ENCODE measurements at regions not wholly inside any gene's neighbourhood (a gene's known extent, or its start where the extent isn't known, plus 50 kb on each side); places are given as distances from the start of the nearest gene placed in this dataset.

DNA sequence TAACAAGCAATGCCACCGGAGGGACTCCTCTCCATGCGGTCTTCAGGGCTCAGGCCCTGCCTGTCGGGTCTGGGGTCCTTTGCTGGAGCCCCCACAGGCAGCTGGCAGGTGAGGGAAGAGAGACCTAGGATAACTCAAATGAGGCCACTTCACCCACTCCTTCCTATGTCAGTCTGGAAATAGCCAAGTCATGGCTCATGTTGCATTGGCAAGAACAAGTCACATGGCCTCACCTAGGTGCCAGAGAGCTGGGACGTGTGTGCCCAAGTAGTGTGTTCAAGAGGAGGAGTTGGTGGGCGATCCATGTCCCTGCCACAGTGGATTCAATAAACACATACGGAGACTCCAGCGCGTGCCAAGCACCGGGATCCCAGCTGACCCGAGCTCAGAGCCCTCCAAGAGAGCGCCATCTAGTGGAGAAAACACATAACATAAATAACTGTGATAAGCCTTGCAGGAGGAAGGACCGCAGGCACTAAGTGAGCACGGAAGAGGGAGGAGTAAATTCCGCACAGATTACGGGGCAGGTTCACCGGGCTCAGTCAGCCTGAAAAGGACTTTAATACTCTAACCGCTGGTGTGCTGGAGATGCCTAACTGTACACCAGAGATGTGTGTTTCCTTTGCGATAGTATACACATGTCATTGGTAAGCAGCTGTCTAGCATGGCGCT is 580.8 kb downstream of the CCDC171 start:
- DNase-seq, result peak; percentile 32

DNA sequence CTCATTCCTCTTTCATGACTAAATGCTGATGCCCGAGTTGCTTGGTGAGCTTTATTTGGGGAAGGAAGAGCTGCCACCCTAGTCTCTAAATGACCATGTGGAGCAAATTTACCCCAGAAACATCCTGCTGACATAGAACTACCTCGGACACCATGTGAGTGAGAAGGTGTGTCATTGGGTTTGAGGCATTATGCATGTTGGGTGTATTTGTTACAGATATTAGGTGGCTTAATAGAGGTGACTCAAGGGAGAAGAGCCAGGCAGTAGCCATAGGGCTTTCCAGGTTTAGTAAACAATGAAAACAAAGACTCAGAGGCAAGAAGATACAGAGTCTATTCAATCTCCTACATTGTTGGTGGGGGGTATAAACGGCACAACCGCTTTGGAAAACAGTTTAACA is 581.5 kb downstream of the CCDC171 start:
- no peak for DNase-seq

DNA sequence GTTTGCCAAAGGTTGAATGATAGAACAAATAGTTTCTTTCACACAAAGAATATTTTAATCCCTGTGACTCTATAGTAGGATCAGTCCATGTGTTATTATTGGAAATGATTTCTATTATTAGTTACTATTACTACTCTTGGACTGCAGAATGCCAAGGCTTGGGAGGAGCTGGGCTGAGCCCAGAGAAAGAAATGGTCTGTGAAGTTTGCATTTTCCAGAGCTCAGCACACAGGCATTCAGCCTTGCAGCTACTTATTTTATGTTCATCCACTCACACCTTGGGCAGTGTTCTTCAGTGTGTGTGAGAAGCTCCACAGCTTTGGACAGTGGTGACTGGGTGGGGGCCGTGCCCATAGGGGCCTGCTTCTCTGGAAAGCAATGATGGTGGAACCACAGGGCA is 583.1 kb downstream of the CCDC171 start:
- no peak for DNase-seq

DNA sequence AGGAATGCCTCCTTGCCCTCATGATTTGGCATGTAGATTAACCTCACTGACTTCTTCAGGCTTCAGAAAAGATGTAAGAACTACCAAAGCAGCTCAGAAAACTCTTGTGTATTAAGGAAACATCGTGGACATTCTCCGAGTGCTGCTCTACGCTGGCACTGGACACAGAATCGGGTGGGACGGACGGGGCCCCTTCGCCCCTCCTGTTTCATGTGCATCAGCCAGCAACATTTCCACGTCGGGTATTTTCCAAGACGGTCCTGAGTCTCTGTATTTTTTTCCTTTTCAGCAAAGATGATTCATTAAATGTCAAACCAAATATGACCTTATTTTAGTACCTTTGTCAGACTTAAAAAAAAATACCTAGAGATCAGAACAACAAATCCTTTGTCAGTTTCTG is 583.6 kb downstream of the CCDC171 start:
- DNase-seq, result no peak

DNA sequence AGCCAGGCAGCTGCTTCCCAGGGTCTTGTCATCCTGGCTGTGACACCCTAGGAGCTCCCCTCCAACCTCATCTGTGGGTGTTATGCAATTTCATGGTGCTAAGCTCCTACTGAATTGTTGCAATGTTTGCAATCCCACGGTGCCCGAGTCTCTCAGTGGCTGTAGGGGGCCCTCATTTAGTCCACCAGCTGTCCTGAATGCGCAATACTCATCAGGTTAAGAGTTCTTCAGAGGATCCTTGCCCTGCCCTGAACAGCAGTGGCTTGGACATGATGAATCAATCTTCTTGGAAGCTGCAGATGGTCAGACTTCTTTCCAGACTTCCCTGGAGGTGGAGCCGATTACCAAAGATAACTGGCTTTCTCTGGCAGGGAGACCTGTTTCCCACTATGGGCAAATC is 584.1 kb downstream of the CCDC171 start:
- no peak for DNase-seq

DNA sequence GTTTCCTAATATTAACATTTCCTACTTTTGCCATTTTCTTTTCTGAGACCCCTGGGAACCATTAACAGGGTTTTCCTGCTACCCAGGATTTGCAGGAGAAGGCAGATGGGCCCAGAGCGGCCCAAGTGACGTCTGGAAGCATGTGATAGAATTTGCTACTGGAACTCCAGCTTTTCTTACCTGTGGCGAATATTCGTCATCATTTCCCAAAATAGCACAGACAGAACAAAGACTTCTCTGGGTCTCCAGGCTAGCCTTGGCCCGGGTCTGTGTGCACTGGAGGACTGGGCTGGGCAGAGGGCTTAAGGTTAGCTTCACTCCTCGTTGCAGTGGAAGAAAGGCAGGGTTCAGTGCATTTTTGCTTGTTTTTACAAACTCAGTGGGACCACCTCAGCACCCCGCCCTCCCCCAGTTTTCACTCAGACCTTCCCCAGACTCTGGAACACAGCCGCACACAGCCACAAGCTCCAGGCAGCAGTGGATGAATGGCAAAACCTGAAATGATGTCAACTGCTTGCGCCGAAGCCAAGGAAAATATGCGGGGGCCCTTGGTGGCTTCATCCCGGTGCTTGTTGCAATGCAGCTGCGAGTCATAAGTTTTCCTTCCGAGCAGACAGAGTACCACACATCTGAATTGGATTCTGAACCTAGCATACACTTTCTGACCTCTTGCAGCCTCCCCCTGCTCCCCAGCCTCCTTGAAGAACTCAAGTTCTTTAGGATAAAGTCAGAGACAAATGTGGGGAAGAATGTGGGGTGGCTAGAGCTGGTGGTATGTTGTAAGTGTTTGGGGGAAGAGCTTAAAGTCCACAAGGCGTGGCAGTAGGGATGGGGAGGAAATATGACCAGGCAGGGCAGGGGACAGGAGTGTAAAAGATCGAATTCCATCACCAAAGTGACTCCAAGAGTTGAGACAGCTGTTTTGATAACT is 586.0 kb downstream of the CCDC171 start:
- DNase-seq, result no peak

DNA sequence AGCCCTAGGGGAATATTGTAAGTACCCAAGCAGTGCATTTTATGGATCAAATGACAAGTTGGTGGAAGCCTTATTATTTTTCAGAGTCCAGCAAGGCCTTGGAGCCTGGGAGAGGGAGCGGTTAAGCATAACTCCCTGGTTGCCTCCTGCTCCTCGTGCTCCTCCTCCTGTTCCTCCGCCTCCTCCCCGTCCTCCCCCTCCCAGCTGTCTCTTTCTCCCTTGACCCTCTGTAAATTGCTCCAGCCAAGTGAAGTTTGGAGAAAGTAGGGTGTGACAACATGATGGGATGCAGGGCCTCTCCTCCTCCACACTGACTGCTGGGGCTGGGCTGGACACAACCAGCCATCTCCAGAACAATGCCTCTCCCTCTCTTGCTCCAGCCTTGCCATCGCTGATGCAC is 586.9 kb downstream of the CCDC171 start:
- no peak for DNase-seq

DNA sequence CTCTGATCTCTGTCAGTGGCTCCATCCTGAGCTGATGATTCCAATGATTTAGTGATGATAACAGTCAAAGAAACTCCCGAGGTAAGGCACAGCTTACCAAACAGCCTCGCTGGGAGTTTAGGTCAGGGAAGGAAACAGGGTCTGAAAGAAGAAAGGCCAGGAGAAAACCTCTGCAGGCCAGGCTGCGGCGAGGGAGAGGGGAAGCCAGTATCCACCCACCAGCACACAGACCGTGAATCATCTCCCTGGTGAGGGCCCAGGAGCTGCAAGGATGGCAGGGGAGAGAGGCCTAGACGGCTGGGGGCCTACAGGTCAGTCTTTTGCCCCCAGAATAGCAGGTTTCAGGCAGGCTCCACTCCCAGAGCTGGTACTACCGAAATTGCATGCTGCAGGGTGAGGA is 590.5 kb downstream of the CCDC171 start:
- no peak for DNase-seq

DNA sequence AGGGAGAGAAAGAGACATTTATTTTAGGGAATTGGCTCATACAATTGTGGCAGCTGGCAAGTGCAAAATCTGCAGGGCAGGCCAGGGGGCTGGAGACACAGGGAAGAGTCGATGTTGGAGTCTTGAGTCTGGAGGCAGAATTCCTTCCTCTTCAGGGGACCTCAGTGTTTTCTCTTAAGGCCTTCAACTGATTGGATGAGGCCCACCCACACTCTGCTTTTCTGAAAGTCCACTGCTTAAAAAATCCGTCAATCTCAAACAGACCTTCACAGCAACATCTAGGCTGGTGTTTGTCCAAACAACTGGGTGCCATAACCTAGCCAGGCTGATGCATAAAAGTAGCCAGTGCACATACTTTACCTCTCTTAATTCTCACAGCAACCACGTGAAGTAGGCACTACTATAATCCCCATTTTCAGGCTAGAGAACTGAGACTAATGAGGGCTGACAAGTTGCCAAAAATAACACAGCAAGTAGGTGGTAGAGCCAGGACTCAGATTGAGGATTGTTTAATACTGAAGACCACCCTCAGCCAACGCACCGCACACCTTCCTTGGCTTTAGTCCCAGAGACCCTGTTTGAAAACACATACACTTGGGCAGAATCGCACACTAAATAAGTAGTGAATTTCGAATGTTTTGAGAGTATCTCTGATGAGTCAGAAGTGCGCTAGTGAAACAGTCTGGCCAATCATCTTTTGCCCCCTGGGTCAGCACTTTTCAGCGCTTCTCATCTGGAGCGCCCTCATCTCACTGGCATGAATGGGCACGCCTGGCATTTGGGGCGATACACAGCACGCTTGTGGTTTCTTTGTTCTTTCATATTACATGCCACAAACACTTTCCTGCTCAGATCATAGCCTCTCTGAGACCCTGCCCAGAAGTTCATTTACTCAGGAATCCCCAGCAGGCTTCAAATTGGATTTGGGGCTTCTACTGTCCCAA is 591.4 kb downstream of the CCDC171 start:
- DNase-seq, result no peak

DNA sequence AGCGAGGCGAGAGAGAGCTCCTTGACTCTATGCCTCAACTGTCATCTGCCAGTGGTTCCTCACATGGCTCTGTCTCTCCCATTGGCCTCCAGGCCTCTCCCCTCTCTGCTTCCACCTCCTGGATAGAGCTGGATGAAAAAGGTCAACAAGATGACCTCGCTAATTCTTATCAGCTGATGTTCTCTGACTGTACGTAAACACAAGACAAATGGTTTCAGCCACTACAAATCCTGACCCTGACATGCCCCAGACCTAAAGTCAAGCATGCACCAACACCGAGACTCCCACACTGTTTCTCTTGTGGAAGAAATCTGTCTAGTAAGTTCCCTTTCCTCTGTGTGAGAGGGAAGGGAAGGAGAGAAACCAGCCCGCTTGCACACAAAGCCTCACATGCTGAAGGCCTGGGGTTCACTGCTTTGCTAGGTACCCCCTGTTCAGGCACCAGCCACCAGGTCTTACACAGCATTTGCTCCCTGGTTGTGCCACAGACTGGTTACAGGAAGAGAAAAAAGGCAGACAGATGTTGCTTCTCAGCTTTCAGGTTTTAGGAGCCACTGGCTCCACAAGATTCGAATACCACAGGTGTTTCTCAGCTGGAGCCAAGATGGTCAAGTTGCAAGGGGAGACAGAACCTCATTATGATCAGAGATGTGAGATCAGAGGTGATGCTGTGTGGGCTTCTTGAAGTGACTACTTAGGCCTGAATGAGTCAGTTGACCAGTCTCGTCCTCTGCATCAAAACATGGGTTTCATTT is 592.5 kb downstream of the CCDC171 start:
- DNase-seq, result no peak

DNA sequence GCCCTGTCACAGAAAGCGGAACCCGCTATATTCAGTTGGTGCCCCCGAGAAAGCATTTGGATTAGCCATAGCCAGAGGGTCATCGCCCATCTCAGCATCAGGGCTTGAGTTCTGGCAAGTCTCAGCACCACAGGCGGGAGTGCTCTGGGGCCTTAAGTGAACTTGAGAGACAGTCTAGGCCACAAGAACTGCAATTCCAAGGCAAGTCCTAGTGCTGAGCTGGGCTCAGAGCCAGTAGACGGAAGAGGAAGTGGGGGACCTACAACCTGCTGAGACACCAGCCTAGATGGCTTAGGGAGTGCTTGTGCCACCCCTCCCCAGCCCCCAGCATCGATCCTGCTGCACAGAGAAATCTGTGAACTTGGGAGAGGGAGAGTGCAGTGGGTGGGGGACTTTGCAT is 594.9 kb downstream of the CCDC171 start:
- DNase-seq, result no peak

DNA sequence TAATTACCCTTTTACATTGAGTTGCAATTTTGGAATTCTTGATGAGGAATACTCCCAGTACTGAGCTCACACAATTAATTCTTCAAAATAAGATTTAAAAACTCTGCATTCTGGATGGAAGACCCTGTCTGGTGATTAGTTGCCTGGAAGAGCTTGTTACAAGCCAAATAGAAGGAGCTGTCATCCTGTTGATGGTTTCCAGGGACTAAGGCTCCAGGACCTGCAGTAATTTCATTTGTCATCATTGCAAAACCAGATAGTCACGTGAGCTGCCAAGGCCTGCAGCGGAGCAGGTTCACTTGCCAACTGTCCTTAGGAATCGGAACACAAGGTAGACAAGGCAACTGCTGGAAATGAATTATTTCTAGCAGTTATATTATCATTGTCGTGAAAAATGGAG is 597.7 kb downstream of the CCDC171 start:
- DNase-seq, result no peak

DNA sequence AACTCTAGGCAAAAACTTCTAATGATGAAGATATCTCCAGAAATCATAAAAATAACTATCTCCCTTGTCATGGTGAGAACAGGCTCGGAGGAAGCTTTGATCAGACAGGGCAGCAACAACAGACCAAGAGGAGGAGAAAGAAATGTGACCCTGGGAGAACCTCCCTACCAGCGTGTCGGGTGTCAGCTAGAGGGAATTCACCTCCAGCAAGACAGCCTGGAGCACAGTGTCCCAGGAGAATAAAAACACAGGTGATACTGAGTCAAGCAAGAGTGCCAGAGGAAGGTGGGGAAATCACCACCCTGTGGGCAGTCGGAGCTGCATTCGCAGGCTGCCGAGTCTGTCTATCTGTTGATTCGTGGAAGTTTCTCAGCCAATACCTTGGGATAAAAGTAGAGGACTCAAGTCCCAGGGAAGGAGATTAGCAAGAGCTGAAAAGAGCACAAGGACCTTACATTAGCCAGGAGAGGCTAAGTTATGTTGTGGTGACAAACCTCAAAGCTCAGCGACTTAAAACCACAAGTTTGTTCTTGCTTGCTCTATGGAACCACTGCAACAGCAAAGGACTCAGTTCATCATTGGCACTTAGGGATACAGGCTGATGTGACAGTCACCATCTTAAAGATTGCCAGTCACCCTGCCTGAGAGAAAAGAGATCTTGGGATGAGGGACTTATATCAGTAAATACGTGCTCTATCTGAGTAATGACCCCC is 598.3 kb downstream of the CCDC171 start:
- DNase-seq, result no peak

DNA sequence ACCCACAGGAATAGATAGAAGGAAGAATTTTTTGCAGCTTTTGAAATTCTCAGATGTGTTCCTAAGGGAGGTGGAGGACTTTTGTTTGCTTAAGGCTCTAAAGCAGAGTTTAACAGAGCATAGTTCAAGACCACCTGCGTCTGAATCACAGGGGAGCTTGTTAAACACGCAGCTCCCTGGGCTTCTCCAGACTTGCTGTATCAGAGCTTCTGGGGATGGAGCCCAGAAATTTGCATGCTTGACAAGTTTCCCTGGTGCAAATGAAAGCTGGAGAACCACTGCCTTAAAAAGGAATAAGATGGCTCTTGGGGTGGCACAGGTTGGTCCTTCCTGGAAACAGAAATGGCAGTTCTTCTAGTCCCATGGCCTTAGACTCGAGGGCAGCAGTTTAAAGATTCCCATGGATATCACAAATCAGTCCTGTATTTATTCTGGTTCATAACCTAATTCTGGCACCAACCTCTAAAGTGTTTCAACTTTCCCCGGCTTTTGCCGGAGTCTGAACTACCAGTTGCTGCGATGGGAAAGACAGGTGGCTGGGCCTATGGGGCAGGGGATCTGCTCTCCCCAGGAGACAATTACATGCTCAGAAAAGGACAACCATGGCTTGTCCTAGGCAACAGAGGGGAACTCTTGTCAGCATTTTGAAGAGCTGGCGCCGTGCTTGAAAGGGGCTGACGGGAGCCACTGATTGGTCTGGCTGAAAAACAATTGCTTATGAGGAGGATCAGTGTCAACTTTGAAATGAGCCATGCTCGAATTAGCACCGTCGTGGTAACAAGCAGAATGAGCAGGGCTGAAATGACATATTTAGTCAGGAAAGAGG is 599.6 kb downstream of the CCDC171 start:
- peak; percentile 35 for DNase-seq

DNA sequence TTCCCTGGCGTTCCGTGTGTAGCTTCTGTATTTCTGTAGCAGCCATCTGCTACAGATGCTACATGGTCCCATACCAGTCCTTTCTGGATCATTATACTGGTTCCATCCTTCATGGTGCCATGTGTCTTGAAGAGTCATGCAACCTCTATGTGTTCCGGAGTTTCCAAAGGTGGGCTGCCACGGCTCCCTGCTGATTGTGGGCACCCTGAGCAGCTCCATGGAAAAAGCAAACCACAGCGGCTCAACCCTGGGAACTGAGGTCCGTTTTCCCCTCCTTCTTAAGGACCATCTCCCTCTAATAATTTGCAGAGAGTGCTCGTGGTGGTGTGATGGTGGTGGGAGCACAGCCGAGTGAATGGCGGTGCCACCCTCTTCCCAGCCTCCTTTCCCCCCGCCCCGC is 600.4 kb downstream of the CCDC171 start:
- no peak for DNase-seq

DNA sequence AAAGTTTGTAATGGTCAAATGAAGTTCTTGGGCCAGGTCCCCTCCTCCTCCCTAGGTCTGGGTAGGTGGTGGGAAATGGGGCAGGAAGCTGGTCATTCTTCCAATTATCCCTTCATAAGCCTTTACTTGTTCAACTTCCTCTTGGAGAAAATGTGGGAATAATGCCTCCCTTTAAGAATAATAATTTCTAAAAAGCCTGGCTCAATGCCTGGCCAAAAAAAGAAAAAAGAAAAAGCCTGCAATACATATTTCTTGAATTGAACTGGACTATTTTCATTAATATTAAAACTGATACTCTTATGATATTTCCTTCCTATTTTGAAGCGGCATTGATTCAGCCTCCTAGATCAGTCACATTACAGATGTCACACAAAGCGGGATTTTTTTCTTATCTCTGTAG is 600.9 kb downstream of the CCDC171 start:
- DNase-seq, result no peak

DNA sequence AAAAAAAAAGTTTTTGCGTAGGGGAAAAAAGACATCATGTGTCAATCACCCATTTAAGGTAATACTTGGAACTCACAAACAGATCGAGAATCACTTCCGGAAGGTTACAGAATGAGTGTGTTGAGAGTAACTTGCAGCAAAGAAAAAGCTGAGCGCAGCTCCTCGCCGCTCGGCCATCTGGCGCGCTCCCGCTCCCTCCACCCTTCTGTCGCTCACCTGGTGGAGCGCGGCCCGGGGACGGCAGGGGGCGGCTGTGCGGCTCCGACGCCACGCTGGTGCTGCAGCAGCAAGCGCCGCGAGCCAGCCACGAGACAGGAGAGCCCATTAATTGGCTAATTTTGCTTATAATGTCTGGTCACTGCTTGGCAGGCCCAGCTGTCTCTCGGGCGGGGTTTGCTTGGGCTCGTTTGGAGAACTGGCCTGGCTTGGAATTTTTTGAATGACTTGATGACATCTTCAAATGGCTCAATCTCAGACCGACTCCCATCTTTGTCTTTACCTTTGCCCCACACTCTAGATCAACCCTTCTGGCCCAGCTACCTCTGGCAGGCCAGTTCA is 601.8 kb downstream of the CCDC171 start:
- no peak for DNase-seq

DNA sequence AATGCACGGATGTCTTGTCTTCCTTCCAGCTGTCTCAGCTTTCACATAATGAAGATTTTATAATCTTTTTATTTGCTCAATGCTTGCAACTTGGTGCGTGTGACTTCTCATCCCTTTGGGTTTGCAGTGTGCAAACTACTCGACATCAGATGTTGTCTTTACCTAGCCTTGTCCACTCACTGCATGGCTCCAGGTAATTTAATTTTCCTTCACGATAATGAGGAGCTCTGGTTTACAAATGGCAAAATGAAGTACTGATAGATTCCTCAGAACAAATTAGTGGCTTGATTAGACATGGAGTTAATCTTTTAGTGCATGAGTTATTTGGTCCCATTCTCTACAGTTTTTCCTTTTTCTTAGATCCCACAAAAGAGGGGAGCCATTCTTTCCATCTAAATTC is 603.0 kb downstream of the CCDC171 start:
- DNase-seq, result no peak

DNA sequence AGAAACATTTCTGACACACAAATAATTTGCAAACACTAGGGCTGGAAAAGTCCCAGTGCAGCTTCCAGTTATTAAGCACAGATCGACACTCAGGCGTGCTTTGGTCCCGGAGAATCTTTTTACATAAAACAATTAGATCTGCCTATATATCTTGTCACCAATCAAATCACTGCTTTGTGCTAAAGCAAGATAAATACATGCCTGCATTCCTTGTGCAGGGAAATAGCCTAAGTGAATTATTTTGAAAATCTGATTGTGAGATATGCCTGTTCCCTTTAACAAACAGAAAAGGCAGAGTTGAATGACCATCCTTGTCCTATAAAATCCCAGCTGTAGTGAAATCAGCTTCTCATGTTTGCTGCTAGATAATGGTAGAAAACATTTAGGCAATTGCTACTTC is 604.4 kb downstream of the CCDC171 start:
- DNase-seq, result no peak

DNA sequence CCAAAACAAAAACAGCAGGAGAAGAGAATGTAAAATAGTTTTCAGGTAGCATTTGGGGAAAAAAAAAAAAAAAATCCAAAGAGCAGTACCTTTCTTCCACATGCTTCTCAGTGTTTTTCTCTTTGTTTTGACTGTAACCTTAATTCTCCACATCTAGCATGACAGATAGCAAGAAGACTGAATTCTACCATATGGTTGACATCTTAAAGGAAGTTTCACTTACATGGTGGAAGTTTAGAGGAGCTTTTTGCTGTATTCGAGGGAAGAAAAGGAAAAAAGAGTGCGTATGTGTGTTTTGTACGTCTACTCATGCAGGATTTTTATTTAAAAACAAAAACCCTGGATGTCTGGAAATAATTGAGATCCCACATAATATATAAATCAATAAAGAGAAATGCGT is 604.8 kb downstream of the CCDC171 start:
- DNase-seq, result no peak

DNA sequence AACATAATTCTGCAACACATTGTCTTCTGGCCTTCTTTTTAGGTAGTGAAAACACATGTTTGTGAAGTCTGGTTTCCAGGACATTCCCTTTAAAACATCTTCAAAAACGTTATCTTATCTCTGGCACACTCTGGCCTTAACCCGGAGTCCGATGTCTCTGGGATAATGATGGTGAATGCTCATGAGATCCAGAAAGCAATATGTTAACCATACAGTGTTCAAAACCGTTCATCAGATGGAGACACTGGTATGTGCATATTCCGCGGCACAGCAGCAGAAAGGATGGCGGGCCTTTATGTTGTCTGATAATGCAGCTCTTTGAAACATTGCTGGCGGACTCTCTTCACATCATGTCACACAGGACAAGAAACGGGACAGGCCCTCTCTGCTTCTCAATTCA is 605.2 kb downstream of the CCDC171 start:
- DNase-seq, result no peak
